Hepatocyte (in vitro differentiated cells): ENCODE measurements at regions not wholly inside any gene's neighbourhood (a gene's known extent, or its start where the extent isn't known, plus 50 kb on each side); places are given as distances from the start of the nearest gene placed in this dataset.

Source experiments
- DNase-seq: peaks from one replicate; pipeline ENCODE4 v3.0.0-alpha.2; 2016; ENCODE audit warnings: low spot score
- H2AFZ ChIP-seq: fragments of 200-600 bp; sonication (generic); 2 replicates; pipeline ENCODE4 v1.6.0; 2016; ENCODE audit warnings: antibody characterized with exemption, mild to moderate bottlenecking
- H3K27ac ChIP-seq: fragments of 200-600 bp; sonication (generic); 2 replicates; pipeline ENCODE4 v1.5.1; 2016; ENCODE audit warnings: mild to moderate bottlenecking
- H3K27me3 ChIP-seq: fragments of 200-600 bp; sonication (generic); 2 replicates; pipeline ENCODE4 v1.6.1; 2016
- H3K36me3 ChIP-seq: fragments of 200-600 bp; sonication (generic); replicated peaks from 2 replicates; pipeline ENCODE4 v1.5.1; 2016; ENCODE audit warnings: low read depth; ENCODE audit not compliant: insufficient read depth
- H3K4me1 ChIP-seq: fragments of 200-600 bp; sonication (generic); 2 replicates; pipeline ENCODE4 v1.5.1; 2016; ENCODE audit warnings: mild to moderate bottlenecking, moderate library complexity; ENCODE audit not compliant: insufficient read depth
- H3K4me2 ChIP-seq: fragments of 200-600 bp; sonication (generic); 2 replicates; pipeline ENCODE4 v1.6.0; 2016
- H3K4me3 ChIP-seq: fragments of 200-600 bp; sonication (generic); 2 replicates; pipeline ENCODE4 v1.5.1; 2016; ENCODE audit warnings: mild to moderate bottlenecking
- H3K79me2 ChIP-seq: fragments of 200-600 bp; sonication (generic); 2 replicates; pipeline ENCODE4 v1.6.0; 2017; ENCODE audit warnings: mild to moderate bottlenecking
- H3K9me2 ChIP-seq: fragments of 200-600 bp; sonication (generic); replicated peaks from 2 replicates; pipeline ENCODE4 v1.6.0; 2017; ENCODE audit warnings: mild to moderate bottlenecking; ENCODE audit not compliant: insufficient read depth
- H3K9me3 ChIP-seq: fragments of 200-600 bp; sonication (generic); 2 replicates; pipeline ENCODE4 v1.5.1; 2016; ENCODE audit warnings: low read depth, mild to moderate bottlenecking
- H4K20me1 ChIP-seq: fragments of 200-600 bp; sonication (generic); 2 replicates; pipeline ENCODE4 v1.6.0; 2016; ENCODE audit warnings: mild to moderate bottlenecking; ENCODE audit not compliant: insufficient read depth, poor library complexity, severe bottlenecking
- CTCF ChIP-seq: fragments of 200-600 bp; sonication (generic); IDR thresholded peaks from 2 replicates; pipeline ENCODE4 v1.5.1; 2016; ENCODE audit warnings: antibody characterized with exemption, mild to moderate bottlenecking; ENCODE audit not compliant: poor library complexity
- EZH2 ChIP-seq: fragments of 200-600 bp; sonication (generic); IDR thresholded peaks from 2 replicates; pipeline ENCODE4 v1.6.1; 2016; ENCODE audit warnings: antibody characterized with exemption, mild to moderate bottlenecking, borderline replicate concordance
- EZH2phosphoT487 ChIP-seq: fragments of 200-600 bp; sonication (generic); IDR thresholded peaks from one replicate; pipeline ENCODE4 v1.6.1; 2018; ENCODE audit warnings: antibody characterized with exemption, mild to moderate bottlenecking, low read depth, moderate library complexity; ENCODE audit not compliant: unreplicated experiment, severe bottlenecking
- WGBS: methylation state at CpG from one replicate; pipeline ENCODE4 v1.1.6; 2016; ENCODE audit warnings: low lambda C conversion rate; ENCODE audit errors: missing lambda C conversion rate; 5-methylcytosine and 5-hydroxymethylcytosine counted together

- Histone ChIP-seq H4K20me1 (no peaks in the 10 kb centered on the region), H3K36me3 (no peaks in the 10 kb centered on the region), H3K9me2 (no peaks in the 10 kb centered on the region), H3K9me3 (no peaks in the 10 kb centered on the region), H3K27me3 (no peaks in the 10 kb centered on the region), H3K4me1 (no peaks in the 10 kb centered on the region), H3K27ac (no peak overlapping the region), H2AFZ (no peak overlapping the region), H3K4me3 (no peak overlapping the region), H3K4me2 (no peak overlapping the region), H3K79me2 (no peaks in the 10 kb centered on the region)
- DNase-seq = no peak
- TF ChIP-seq EZH2phosphoT487 = no peak
- no peak for TF ChIP-seq EZH2
- TF ChIP-seq CTCF = no peak
- 95% methylated on average over 14 of the region's 19 CpGs for WGBS
These were observed 1005.1 kb downstream of the BRD1 start for GRCh38 chr22:48822278-48823233.

GRCh38 chr22:48821727-48822126 is 1005.9 kb downstream of the BRD1 start:
- DNase-seq = no peak
- Histone ChIP-seq H3K27me3 (no peaks in the 10 kb centered on the region), H3K4me1 (no peaks in the 10 kb centered on the region), H3K79me2 (no peaks in the 10 kb centered on the region), H3K36me3 (no peaks in the 10 kb centered on the region), H4K20me1 (no peaks in the 10 kb centered on the region), H3K9me2 (no peaks in the 10 kb centered on the region), H3K4me2 (no peak overlapping the region), H2AFZ (no peak overlapping the region), H3K9me3 (no peaks in the 10 kb centered on the region), H3K27ac (no peak overlapping the region), H3K4me3 (no peak overlapping the region)
- WGBS = 91% methylated on average over 10 of the region's 10 CpGs
- TF ChIP-seq EZH2 (no peak), CTCF (no peak), EZH2phosphoT487 (no peak)

GRCh38 chr22:48821346-48821690 is 1006.4 kb downstream of the BRD1 start:
- Histone ChIP-seq H3K4me2 (no peak overlapping the region), H2AFZ (no peak overlapping the region), H3K36me3 (no peaks in the 10 kb centered on the region), H3K4me3 (no peak overlapping the region), H3K27ac (no peak overlapping the region), H3K27me3 (no peaks in the 10 kb centered on the region), H3K4me1 (no peaks in the 10 kb centered on the region), H4K20me1 (no peaks in the 10 kb centered on the region), H3K9me2 (no peaks in the 10 kb centered on the region), H3K79me2 (no peaks in the 10 kb centered on the region), H3K9me3 (no peaks in the 10 kb centered on the region)
- no peak for TF ChIP-seq EZH2
- TF ChIP-seq EZH2phosphoT487 = no peak
- no peak for TF ChIP-seq CTCF
- no peak for DNase-seq
- WGBS = 91% methylated on average over 8 of the region's 10 CpGs
